DND-41 (cell line): ENCODE measurements at regions not wholly inside any gene's neighbourhood (a gene's known extent, or its start where the extent isn't known, plus 50 kb on each side); places are given as distances from the start of the nearest gene placed in this dataset.

Experiments
- CTCF ChIP-seq: IDR thresholded peaks from 2 replicates; pipeline ENCODE4 v1.5.1; 2012; ENCODE audit warnings: borderline replicate concordance, low read length, moderate library complexity, mild to moderate bottlenecking; ENCODE audit not compliant: poor library complexity, severe bottlenecking; ENCODE audit errors: extremely low read depth
- EZH2 ChIP-seq: IDR thresholded peaks from 3 replicates; pipeline ENCODE4 v1.6.1; 2012; ENCODE audit warnings: borderline replicate concordance, low read depth, mild to moderate bottlenecking, moderate library complexity, low read length, inconsistent platforms; ENCODE audit not compliant: severe bottlenecking

- TF ChIP-seq CTCF (no peak), EZH2 (no peak)
These were observed 971.4 kb downstream of the TTLL7 start for GRCh38 chr1:83027511-83027910.
